Embryonic facial prominence (tissue), 1 donor: ENCODE measurements at regions not wholly inside any gene's neighbourhood (a gene's known extent, or its start where the extent isn't known, plus 50 kb on each side); places are given as distances from the start of the nearest gene placed in this dataset.
"Not testable (repeated sequence)": the region's sequence is repeated elsewhere in the genome, so short reads cannot be mapped to it uniquely, and the experiment has no call there.

Source experiments
- DNase-seq: peaks from one replicate; pipeline ENCODE4 v3.0.0-alpha.2; 2016; ENCODE audit errors: extremely low spot score

DNA sequence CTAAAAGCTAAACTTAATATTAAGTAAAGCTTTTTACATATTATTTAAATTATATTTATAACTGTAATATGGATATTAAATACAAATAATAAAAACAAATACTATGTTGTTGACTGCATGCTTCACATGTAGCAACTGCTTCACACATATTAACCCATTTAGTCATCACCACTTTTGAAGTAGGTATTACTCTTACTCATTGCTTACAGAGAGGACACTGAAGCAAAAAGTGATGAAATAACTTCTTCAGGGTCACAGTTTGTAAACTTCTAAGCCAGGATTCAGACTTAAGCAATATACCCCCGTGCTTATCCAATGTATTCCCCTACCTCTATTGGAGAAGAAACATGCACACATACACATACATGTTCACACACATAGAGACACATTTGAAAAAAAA, 166.6 kb downstream of the DKK2 start:
- DNase-seq: no peak

DNA sequence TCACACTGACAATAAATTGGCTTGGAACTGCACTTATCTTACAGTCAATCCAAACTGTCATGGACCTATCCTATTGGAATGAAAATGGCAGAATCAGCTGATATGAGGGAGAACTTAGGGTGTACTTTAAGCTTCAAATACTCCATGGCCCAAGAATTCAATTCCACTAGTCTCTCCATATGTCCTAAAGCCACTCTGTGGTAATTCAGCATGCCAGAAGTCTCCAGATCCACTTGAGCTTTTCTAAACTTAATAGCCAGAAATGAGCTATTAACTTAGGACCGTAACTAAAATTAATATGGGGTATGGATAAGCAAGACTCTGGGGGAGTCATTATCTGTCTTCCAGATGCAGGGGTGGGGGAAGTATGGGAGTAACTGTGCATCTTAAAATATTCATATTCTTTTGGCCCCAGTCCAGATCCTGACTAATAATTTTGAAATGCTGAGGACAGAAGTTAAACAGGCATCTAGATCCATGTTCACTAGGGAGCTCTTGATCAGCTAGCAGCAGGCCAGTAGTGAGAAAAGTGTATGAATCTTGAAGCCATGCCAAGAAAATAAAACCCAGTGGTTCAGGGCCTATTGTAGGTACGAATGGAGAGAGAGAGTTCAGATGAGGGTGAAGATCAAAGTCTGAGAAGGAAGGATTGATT, 167.6 kb downstream of the DKK2 start:
- no peak for DNase-seq

DNA sequence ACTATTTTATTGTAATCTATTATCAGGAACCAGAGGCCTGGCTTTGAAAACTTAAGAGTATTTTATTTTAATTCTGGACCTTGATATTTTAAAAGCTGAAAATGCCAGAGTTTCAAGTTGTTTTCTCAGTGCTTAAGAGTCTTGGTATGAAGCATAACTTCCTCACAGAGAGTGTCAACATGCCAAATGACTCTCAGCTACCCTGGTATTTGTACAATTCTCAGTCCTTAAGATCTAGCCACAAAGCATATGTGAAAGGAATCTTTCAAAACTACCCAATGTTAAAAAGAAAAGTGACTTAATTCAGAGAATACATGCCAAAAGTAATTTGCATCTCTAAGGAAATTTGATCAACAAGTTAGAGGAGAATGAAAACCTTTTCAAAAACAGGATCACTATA, 171.9 kb downstream of the DKK2 start:
- no peak for DNase-seq

DNA sequence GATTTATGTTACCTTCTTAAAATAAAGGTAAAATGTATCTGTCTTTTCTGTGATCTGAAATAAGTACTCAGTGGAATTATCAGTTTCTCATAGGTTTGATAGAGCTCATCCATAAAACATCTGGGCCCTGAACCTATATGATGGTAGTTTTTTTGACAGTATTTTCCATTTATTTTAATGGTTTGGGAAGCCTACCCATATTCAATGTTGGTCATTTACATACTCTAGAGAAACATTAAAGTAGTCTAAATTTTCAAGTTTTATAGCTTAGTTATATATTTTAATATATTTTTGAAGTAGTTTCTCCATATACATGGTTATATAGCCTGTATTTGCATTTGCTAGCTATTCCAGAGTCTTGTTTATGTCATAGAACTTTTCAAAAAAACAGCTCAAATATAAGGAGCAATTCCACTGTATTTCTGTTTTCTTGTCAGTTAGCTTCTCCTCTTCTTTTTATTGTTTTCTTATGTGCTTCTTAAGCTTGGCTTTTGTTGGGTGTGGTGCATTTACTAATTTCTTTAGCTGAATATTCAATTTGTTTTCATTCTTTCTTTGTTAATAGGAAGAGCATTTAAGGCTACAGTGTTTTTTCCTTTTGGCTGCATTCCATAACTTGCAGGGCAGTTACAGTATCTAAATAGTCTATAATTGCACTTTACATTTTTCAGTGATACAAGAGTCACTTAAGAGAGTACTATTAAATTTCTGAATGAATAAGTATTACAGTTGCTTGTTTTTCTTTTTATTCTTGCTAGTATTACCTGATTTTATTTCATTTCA, 181.4 kb downstream of the DKK2 start:
- DNase-seq: no peak

DNA sequence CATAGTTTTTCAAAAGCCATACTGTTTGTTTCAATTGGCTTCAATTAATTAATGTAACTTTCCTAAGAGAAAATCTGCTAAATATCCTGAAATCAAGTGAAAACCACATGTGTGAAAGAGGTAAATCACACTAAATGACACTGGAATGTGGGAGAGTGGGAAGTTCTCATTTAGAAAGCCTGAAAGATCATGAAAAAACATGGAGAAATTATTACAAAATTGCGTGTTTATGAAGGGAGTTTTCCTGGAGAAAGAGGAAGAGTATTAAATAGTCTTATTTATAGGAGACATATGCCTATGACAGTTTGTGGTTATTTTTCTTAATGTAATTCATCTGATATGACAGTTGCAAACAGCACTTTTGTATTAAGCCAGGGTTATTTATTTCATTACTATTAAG, 183.7 kb downstream of the DKK2 start:
- no peak for DNase-seq

DNA sequence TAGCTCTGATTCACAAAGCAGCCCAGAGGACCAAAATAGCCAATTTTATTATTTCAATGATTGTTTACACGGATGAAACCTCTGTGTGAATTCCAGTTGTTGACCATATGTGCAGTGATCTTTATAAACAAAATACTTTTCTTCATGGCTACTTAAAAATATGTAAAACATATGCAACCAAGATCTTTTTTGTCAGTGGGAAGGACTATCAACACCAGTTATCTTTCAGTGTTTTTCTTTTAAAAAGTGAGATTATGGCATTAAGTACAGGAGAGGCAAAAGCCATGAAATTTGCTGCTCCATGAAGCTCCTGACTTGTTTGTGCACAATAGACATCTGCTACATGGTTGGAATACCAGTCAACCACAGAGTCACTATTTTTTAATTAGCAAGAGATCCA, 184.4 kb downstream of the DKK2 start:
- no peak for DNase-seq

DNA sequence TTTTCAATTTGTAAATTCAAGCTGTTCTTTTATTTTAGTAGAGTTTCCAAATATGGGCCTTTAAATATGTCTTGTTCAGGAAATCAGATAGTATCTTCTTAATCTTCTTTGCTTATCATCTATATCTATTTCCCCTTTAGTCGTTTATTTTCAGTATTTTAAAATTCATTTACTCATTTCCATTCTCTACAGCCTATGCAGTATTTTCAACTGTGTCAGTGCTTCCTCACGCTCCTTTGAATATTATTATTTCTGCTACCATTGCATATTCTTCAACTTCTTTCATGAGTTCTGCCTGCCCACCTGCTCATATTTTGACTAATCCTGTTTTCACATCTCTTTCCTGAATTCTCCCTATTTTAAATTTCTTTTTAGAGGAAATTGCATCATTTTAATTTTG, 185.4 kb downstream of the DKK2 start:
- no peak for DNase-seq

DNA sequence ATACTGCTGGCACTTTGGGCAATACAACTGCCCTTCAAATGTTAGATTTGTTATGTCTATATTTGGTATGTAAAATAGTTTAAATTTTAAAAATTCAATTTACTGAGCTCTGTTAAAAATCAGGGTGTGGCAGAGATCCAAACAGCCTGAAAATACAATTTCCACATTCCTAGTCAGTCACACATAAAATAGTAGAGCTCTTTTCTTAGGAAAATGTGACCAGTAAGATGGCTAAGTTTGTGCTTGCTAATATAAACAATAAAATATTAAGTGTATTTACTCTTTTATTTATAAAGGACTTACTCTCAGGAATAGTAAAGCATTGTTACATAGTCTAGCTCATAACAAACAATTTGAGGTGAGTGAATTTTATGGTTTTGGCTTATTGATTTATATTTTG, 200.2 kb downstream of the DKK2 start:
- peak; percentile 32 for DNase-seq

DNA sequence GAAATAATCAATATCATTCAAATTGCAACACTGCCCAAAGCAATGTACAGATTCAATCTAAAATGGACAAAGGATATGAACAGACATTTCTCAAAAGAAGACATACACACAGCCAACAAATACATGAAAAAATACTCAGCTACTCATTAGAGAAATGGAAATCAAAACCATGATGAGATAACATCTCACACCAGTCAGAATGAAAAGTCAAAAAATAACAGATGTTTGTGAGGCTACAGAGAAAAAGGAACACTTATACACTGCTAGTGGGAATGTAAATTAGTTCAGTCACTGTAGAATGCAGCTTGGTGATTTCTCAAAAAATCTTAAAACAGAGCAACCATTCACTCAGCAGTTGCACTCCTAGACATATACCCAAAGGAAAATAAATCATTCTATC, 205.2 kb downstream of the DKK2 start:
- no peak for DNase-seq

DNA sequence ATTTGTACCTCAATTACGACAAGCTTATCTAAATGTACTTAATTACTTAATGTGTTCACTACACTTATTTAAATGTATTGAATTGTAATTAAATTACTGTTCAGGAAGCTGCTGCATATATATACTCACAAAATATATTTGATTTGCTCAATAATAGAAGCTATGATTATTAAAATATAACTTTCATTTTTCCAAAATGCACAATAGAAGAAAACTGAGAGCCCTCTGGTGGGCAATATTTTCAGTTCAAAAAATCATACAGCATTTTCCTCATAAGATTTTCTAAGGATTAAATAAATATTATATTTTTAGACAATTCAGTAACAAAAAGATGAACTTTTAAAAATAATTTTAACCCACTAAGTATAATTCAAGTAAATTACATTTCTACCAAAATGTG, 217.3 kb downstream of the DKK2 start:
- no peak for DNase-seq

DNA sequence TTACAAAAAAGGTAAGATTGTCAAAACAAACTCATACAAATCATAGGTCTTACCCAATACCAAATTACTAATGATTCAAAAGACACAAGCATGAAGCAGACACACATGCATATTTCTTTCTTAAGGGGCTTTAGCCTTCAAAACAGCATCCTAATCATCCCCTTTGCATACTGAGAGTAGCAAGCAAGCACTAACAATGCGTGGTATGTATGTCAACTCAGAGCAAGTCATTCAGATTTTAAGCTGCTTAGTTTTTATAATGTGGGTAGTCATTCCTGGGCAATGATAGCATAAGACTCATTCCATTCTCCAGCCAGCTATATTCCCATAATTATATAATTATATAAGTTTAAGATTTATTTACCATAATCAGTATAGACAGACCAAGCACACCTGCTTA, 219.6 kb downstream of the DKK2 start:
- no peak for DNase-seq

DNA sequence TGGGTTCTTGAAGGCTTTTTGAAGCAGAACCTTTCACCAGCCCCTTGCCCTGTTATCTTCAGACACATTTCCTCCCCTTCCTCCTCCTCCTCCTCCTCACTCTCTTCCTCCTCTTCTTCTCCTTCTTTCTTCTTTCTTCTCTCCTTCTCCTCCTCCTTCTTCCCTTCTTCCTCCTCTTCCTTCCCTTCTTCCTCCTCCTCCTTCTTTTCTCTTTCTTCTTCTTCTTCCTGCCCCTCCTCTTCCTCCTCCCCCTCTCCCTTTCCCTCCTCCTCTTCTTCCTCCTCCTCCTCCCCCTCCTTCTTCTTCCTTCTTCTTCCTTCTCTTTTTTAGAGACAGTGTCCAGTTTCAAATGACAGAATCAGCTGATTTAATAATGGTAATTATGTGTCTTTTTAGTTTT, 226.0 kb downstream of the DKK2 start:
- DNase-seq: no peak

DNA sequence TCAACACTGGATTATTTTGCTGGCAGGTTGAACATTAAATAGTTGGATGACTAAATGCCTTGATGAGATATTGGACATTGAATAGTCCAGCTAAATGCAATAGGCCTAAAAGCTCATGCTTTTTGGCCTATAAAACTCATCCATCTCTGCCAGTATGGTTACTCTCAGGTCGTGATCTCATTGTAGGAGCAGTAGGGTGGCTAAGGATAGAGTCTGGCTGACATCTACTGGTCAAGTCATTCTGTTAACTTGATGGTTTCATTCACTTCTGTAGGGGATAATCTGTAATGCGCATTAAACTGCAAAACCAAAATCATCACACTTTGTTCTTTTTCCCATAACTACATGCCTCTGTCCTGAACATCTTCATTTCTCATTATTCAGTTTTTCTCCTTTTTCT, 227.0 kb downstream of the DKK2 start:
- DNase-seq: no peak

DNA sequence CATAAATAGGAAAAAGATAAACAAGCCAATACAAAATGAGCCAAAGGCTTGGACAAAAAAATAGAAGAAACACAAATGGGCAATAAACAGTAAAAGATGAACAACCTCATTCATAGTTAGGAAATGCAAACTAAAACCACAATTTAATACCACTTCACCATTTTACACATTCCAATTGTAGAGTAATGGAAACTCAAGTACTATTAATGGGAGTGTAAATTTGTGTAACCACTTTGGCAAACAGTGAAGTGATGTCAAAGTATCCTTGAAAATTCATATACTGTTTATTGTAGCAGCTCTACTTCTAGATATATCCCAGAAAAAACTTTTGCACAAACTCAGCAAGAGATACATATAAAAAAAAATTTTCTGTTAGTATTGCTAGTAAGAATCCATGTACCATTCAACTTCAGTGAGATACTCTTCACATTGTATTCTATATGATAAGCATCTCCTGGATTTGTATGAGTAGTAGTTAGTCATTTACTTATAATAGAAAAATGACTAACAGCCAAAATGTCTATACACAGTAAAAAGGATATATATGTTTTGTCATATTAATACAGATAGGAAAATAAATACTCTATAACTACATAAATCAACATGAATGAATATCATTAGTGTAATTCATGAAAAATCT, 229.8 kb downstream of the DKK2 start:
- no peak for DNase-seq

DNA sequence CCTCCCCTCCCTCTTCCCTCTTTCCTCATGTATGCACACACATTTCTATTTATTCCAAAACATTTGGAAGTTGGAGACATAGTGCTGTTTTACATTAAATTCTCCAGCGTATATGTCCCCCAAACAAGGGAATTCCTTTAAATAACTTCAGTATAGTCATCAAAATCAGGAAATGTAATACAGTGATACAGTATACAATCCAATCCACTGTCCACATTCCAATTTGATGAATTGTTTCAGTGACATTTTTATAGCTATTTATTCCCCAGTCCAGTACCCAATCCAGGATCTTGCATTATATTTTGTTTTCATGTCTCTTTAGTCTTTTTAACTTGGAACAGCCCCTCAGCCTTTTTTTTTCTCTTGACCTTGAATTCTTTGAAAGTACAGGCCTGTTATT, 233.0 kb downstream of the DKK2 start:
- no peak for DNase-seq

DNA sequence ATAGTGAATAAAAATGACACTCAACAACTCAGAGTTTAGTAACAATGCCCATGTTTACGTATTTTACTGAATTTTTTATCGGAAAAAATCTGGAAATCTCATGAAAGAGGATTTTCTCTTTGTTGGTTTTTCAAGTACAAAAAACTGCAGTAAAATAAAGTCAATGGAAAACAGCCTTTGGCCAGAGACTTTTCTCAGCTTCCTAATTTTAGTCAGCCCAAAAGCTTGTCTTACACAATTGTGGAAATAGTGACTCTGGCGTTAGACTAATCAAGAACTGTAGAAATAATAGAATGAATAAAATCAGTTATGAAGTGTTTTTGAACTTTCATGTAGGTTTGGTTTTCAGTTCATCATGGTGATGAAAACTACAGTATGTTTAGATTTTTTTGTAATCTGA, 234.7 kb downstream of the DKK2 start:
- no peak for DNase-seq

DNA sequence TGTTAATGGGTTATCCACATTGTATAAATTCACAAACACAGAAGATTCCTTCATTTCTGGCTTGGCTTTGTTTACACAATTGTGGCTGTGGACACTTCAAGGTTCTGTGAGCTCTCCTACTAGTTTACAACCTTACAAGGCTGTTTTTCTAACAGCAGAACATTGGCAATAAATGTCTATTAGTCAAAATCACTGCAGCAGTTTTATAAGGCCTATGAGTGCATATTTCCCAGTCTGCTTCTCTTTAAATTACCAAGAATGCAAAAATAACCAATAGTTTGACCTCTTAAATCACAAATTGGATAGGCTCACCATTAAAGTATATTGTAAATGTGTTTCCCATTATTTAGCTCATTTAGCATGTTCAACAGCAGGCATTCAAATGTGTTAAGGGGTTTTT, 239.2 kb downstream of the DKK2 start:
- DNase-seq: no peak

DNA sequence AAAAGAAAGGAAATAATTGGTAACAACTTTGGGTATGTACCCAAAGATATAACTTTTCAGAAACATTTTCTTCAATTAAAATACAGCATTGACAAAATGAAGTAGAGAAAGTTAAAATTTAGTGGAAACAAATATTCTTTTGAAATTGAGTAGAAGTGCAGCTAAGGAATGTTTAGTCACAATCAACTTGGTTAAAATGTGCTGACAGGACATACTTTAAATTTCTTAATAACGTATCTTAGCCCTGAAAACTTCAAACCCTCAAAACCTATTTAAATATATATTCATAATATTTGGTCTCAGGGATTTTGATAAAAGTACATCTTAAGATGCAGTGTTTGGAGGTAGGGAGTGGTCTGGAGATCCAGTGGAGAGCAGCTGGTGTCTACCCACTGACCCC, 240.8 kb downstream of the DKK2 start:
- no peak for DNase-seq

DNA sequence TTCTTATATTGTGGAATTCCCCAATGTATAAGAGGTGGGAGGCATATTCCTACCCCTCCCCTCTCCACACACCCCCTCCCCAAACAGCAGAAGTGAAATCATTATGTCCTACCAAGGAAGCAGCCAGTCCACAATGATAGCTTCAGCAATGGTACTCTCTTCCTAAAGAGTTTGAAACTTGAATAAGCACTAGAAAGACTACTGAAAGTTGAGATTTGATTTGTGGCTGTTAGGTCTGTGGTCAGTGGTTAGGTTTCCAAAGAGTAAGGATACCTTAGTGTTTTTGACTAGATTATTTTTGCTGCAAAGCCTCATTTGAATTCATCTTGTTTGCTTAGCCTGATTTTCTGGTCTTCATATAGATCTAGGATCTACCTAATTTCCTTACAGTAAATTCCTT, 242.2 kb downstream of the DKK2 start:
- DNase-seq: no peak

DNA sequence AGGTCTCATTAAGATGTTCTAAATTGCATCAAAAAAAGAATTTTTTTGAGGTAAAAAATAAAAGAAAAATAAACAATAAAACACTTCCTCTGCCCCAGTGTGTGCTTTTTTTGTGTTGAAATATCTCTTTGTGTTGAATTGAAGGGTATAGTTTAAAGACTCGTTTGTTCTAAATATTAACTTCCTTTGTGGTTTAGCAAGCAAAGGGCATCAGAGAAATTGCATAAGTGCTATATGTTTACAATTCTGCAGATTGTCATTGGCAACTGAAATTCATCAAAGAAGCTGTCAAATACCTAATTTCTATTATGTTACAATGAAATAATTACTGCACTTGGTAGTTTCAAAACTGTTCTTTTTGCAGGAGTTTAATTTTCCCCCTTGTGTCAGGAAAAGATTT, 260.5 kb downstream of the DKK2 start:
- no peak for DNase-seq

DNA sequence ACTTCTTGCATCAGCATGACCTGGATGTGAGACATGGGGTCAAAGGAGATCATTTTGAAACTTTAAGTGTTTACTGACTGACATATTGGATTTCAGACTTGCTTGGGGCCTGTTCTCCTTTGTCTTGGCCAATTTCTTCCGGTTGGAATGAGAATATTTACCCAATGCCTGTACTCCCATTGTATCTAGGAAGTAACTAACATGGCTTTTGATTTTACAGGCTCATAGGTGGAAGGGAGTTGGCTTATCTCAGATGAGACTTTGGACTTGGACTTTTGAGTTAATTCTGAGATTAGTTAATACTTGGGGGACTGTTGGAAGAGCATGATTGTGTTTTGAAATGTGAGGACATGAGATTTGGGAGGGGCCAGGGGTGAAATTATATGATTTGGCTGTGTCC, 262.1 kb downstream of the DKK2 start:
- DNase-seq: not testable (repeated sequence)

DNA sequence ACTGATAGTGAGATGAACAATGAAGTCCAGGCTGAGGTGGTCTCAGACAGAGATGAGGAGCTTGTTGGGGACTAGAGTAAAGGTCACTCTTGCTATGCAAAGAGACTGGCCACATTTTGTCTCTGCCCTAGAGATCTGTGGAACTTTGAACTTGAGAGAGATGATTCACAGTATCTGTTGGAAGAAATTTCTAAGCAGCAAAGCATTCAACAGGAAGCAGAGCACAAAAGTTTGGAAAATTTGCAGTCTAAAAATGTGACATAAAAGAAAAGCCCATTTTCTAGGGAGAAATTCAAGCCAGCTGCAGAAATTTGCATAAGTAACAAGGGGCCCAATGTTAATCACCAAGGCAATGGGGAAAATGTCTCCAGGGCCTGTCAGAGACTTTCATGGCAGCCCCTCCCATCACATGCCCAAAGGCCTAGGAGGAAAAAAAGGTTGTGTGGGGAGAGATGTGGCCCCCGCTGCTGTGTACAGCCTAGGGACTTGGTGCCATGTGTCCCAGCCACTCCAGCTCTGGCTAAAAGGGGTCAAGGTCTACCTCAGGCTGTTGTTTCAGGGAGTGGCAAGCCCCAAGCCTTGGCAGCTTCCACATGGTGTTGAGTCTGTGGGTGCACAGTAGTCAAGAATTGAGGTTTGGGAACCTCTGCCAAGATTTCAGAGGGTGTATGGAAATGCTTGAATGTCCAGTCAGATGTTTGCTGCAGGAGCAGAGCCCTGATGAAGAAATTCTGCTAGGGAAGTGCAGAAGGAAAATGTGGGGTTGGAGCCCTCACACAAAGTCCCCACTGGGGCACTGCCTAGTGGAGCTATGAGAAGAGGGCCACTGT, 262.8 kb downstream of the DKK2 start:
- DNase-seq: no peak
